GM23248 (cell line): ENCODE measurements at regions not wholly inside any gene's neighbourhood (a gene's known extent, or its start where the extent isn't known, plus 50 kb on each side); places are given as distances from the start of the nearest gene placed in this dataset.

ENCODE experiments used
- EZH2 ChIP-seq: fragments of 200-600 bp; sonication (generic); IDR thresholded peaks from 2 replicates; pipeline ENCODE4 v1.6.1; 2018; ENCODE audit warnings: antibody characterized with exemption, mild to moderate bottlenecking; ENCODE audit not compliant: insufficient read depth, poor library complexity, severe bottlenecking
- EZH2phosphoT487 ChIP-seq: fragments of 200-600 bp; sonication (generic); IDR thresholded peaks from 2 replicates; pipeline ENCODE4 v1.6.1; 2018; ENCODE audit warnings: antibody characterized with exemption, moderate library complexity, mild to moderate bottlenecking, low read depth; ENCODE audit not compliant: insufficient read depth

DNA sequence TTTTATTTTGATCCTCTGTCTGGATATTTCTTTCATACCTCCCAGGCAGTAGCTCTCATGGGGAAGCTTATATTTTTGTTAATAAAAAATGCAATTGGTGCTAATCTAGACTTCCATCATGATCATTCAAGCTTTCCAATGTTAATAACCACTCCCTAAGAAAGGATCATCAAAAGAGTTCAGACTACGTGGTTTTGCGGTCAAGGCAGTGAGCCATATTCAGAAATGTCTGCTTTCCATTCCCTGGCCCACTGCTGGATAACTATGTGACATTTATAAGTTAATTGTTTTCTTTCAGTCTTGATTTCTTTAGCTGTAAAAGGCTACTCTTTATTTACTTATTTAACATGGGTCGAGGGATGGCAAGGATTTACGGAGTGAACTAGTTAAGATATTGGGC is 414.6 kb downstream of the LMO4 start:
- TF ChIP-seq EZH2: no peak
- no peak for TF ChIP-seq EZH2phosphoT487
